H1 (cell line): ENCODE measurements at regions not wholly inside any gene's neighbourhood (a gene's known extent, or its start where the extent isn't known, plus 50 kb on each side); places are given as distances from the start of the nearest gene placed in this dataset.
A peak's percentile ranks its signal among the peaks of the same experiment; 100 is the strongest.

Source experiments
- CTCF ChIA-PET: fragments of 300-600 bp; sonication (Branson Sonifier 250); formaldehyde crosslinking; loops from one replicate; lab custom pipeline; 2021; ENCODE audit not compliant: partially characterized antibody; lab: Charles Lee
- POLR2A ChIA-PET: fragments of 300-600 bp; sonication (Branson Sonifier 250); formaldehyde crosslinking; loops from one replicate; lab custom pipeline; 2021; ENCODE audit warnings: inconsistent platforms; ENCODE audit not compliant: partially characterized antibody; lab: Charles Lee
- DNase-seq, 2 experiments: peaks; one replicate each; pipeline versions ENCODE4 v3.0.0 to v3.0.0-alpha.2; 2010 to 2022; ENCODE audit warnings: low spot score in 2 of 2, low read depth in 1 of 2, mixed read lengths in 1 of 2
- FAIRE-seq: peaks from 2 replicates; lab custom pipeline; 2011; peaks lifted over from hg19 to GRCh38; lab: Jason Lieb, UNC
- H2AFZ ChIP-seq: 2 replicates; pipeline ENCODE4 v1.8.1; 2012; ENCODE audit warnings: low read length, inconsistent platforms
- H2AK5ac ChIP-seq: 2 replicates; pipeline ENCODE4 v1.6.1; 2013; ENCODE audit warnings: low read depth, low read length
- H2BK120ac ChIP-seq: replicated peaks from 2 replicates; pipeline ENCODE3; 2013; ENCODE audit warnings: low read depth, low read length, inconsistent platforms
- H2BK12ac ChIP-seq: 2 replicates; pipeline ENCODE4 v1.6.1; 2013; ENCODE audit warnings: low read depth, low read length
- H2BK15ac ChIP-seq: 2 replicates; pipeline ENCODE4 v1.6.1; 2013; ENCODE audit warnings: low read length
- H2BK20ac ChIP-seq: 2 replicates; pipeline ENCODE4 v1.6.1; 2013; ENCODE audit warnings: low read length
- H2BK5ac ChIP-seq: 2 replicates; pipeline ENCODE4 v1.6.1; 2013; ENCODE audit warnings: low read depth, low read length
- H3K14ac ChIP-seq: 2 replicates; pipeline ENCODE4 v1.6.1; 2013; ENCODE audit warnings: inconsistent platforms; ENCODE audit not compliant: insufficient read length
- H3K18ac ChIP-seq: 2 replicates; pipeline ENCODE4 v1.6.1; 2013; ENCODE audit warnings: low read length; ENCODE audit errors: extremely low read depth
- H3K23ac ChIP-seq: 2 replicates; pipeline ENCODE4 v1.6.1; 2013; ENCODE audit warnings: inconsistent platforms; ENCODE audit not compliant: insufficient read length
- H3K23me2 ChIP-seq: 2 replicates; pipeline ENCODE4 v1.6.1; 2013; ENCODE audit warnings: low read depth, low read length
- H3K27ac ChIP-seq: 2 replicates; pipeline ENCODE4 v1.6.1; 2011; ENCODE audit warnings: low read depth, low read length, inconsistent platforms
- H3K27me3 ChIP-seq, 4 experiments: replicated peaks in 1 of 4; 1 replicate in 1 of 4; 2 replicates in 3 of 4; pipeline versions ENCODE4 v1.6.1 to v1.8.1; 2011 to 2013; ENCODE audit warnings: low read length in 3 of 4, mild to moderate bottlenecking in 3 of 4, inconsistent platforms in 2 of 4, mixed read lengths in 2 of 4, moderate library complexity in 1 of 4; ENCODE audit not compliant: control insufficient read depth in 3 of 4, insufficient read depth in 3 of 4; ENCODE audit errors: extremely low read depth in 1 of 4
- H3K36me3 ChIP-seq, 4 experiments: 2 replicates each; pipeline versions ENCODE4 v1.6.1 to v1.8.1; 2011 to 2013; ENCODE audit warnings: mild to moderate bottlenecking in 4 of 4, low read length in 3 of 4, moderate library complexity in 2 of 4, control low read depth in 1 of 4, inconsistent platforms in 1 of 4; ENCODE audit not compliant: insufficient read depth in 4 of 4, control insufficient read depth in 2 of 4
- H3K4ac ChIP-seq: replicated peaks from 2 replicates; pipeline ENCODE3; 2013; ENCODE audit warnings: low read length, low read depth, mixed read lengths, inconsistent platforms; ENCODE audit not compliant: insufficient read length
- H3K4me1 ChIP-seq, 4 experiments: replicated peaks in 1 of 4; 1 replicate in 1 of 4; 2 replicates in 3 of 4; pipeline versions ENCODE4 v1.6.1 to v1.8.1; 2011 to 2013; ENCODE audit warnings: low read length in 3 of 4, inconsistent platforms in 2 of 4, mixed read lengths in 1 of 4; ENCODE audit not compliant: insufficient read depth in 4 of 4, control insufficient read depth in 3 of 4
- H3K4me2 ChIP-seq, 2 experiments: 2 replicates each; pipeline versions ENCODE4 v1.6.1 to v1.8.1; 2011 to 2013; ENCODE audit warnings: low read depth in 2 of 2, low read length in 2 of 2, control low read depth in 1 of 2, inconsistent platforms in 1 of 2, mild to moderate bottlenecking in 1 of 2; ENCODE audit not compliant: insufficient read depth in 1 of 2
- H3K4me3 ChIP-seq, 4 experiments: fragments of 200-600, 300-600 bp in 1 of 4; sonication (generic), shearing (Covaris generic), sonication (Bioruptor Twin) in 1 of 4; 2 replicates each; pipeline versions ENCODE4 v1.5.1 to v1.8.1; 2011 to 2016; ENCODE audit warnings: low read length in 4 of 4, low read depth in 3 of 4, control low read depth in 2 of 4, inconsistent platforms in 2 of 4, mild to moderate bottlenecking in 2 of 4, mixed read lengths in 1 of 4, moderate library complexity in 1 of 4; ENCODE audit not compliant: insufficient read depth in 2 of 4; ENCODE audit errors: extremely low read depth in 1 of 4
- H3K56ac ChIP-seq: replicated peaks from 2 replicates; pipeline ENCODE3; 2013; ENCODE audit warnings: low read depth, mild to moderate bottlenecking, mixed read lengths, low read length, inconsistent platforms; ENCODE audit not compliant: insufficient read length
- H3K79me1 ChIP-seq: 2 replicates; pipeline ENCODE4 v1.6.1; 2013; ENCODE audit warnings: low read depth, low read length, control low read depth
- H3K79me2 ChIP-seq, 2 experiments: 2 replicates each; pipeline versions ENCODE4 v1.6.1 to v1.8.1; 2012 to 2013; ENCODE audit warnings: low read length in 2 of 2, mild to moderate bottlenecking in 2 of 2, inconsistent platforms in 1 of 2; ENCODE audit not compliant: insufficient read depth in 2 of 2, control insufficient read depth in 1 of 2
- H3K9ac ChIP-seq, 4 experiments: replicated peaks in 1 of 4; 1 replicate in 1 of 4; 2 replicates in 3 of 4; pipeline versions ENCODE4 v1.6.1 to v1.8.1; 2011 to 2013; ENCODE audit warnings: low read depth in 3 of 4, low read length in 3 of 4, control low read depth in 2 of 4, mild to moderate bottlenecking in 2 of 4, moderate library complexity in 2 of 4, inconsistent platforms in 1 of 4; ENCODE audit errors: extremely low read depth in 1 of 4
- H3K9me3 ChIP-seq, 2 experiments: 2 replicates each; pipeline versions ENCODE4 v1.6.1 to v1.8.1; 2012 to 2013; ENCODE audit warnings: mild to moderate bottlenecking in 2 of 2, moderate library complexity in 2 of 2, control low read depth in 1 of 2, inconsistent platforms in 1 of 2, low read depth in 1 of 2, low read length in 1 of 2, mixed read lengths in 1 of 2; ENCODE audit not compliant: insufficient read depth in 2 of 2
- H4K20me1 ChIP-seq, 2 experiments: replicated peaks in 1 of 2; 2 replicates each; pipeline versions ENCODE3 to v1.8.1; 2011 to 2013; ENCODE audit warnings: inconsistent platforms in 2 of 2, low read length in 2 of 2, mild to moderate bottlenecking in 1 of 2; ENCODE audit not compliant: insufficient read depth in 2 of 2, control insufficient read depth in 1 of 2
- H4K5ac ChIP-seq: 2 replicates; pipeline ENCODE4 v1.6.1; 2013; ENCODE audit warnings: low read length, low read depth, mixed read lengths, inconsistent platforms; ENCODE audit not compliant: insufficient read length
- H4K8ac ChIP-seq: 2 replicates; pipeline ENCODE4 v1.8.0; 2013; ENCODE audit warnings: mild to moderate bottlenecking, moderate library complexity, low read length, inconsistent platforms; ENCODE audit not compliant: insufficient read depth; ENCODE audit errors: extremely low read depth
- H4K91ac ChIP-seq: replicated peaks from 2 replicates; pipeline ENCODE3; 2013; ENCODE audit warnings: low read length, mixed read lengths, inconsistent platforms; ENCODE audit not compliant: insufficient read length
- ASH2L ChIP-seq: fragments of 200-600, 300-600 bp; sonication (generic); IDR thresholded peaks from one replicate; pipeline ENCODE4 v1.7.1; 2017; ENCODE audit warnings: low read length
- CBX5 ChIP-seq: fragments of 300-800, 300-1000 bp; sonication (generic); IDR thresholded peaks from 2 replicates; pipeline ENCODE4 v1.7.1; 2016; ENCODE audit warnings: antibody characterized with exemption, low read length, low read depth
- CTCF ChIP-seq, 3 experiments: IDR thresholded peaks; 1 replicate in 2 of 3; 2 replicates in 1 of 3; pipeline versions ENCODE4 v1.5.1 to v1.6.1; 2011; ENCODE audit warnings: low read length in 3 of 3, mild to moderate bottlenecking in 3 of 3, inconsistent platforms in 2 of 3, low read depth in 1 of 3, moderate library complexity in 1 of 3; ENCODE audit not compliant: insufficient read depth in 1 of 3; ENCODE audit errors: control extremely low read depth in 1 of 3
- GABPA ChIP-seq: IDR thresholded peaks from 2 replicates; pipeline ENCODE4 v1.6.1; 2011; ENCODE audit warnings: mild to moderate bottlenecking, low read length, moderate library complexity, borderline replicate concordance; ENCODE audit not compliant: insufficient read depth
- HDAC2 ChIP-seq, 2 experiments: fragments of 300-600 bp in 1 of 2; sonication (generic) in 1 of 2; IDR thresholded peaks; 2 replicates each; pipeline ENCODE4 v1.6.1; 2011 to 2012; ENCODE audit warnings: low read depth in 2 of 2, low read length in 2 of 2, mild to moderate bottlenecking in 2 of 2, moderate library complexity in 2 of 2, borderline replicate concordance in 1 of 2, inconsistent platforms in 1 of 2
- JUND ChIP-seq: IDR thresholded peaks from 2 replicates; pipeline ENCODE4 v1.6.1; 2011; ENCODE audit warnings: mild to moderate bottlenecking, improper control_type of control experiment, low read length
- SIN3A ChIP-seq, 2 experiments: IDR thresholded peaks in 1 of 2; conservative IDR thresholded peaks in 1 of 2; 2 replicates each; pipeline ENCODE4 v1.6.1; 2011 to 2012; ENCODE audit warnings: low read length in 2 of 2, improper control_type of control experiment in 1 of 2, low read depth in 1 of 2, mild to moderate bottlenecking in 1 of 2
- SIX5 ChIP-seq: IDR thresholded peaks from 2 replicates; pipeline ENCODE4 v1.6.1; 2011; ENCODE audit warnings: mild to moderate bottlenecking, low read depth, low read length
- SP2 ChIP-seq: IDR thresholded peaks from 2 replicates; pipeline ENCODE4 v1.6.1; 2012; ENCODE audit warnings: mild to moderate bottlenecking, low read length, inconsistent platforms
- SRF ChIP-seq: IDR thresholded peaks from 2 replicates; pipeline ENCODE4 v1.6.1; 2011; ENCODE audit warnings: mild to moderate bottlenecking, low read depth, low read length, moderate library complexity
- ZNF274 ChIP-seq: IDR thresholded peaks from 2 replicates; pipeline ENCODE4 v1.7.0; 2012; ENCODE audit warnings: low read length, borderline replicate concordance; ENCODE audit errors: extremely low read depth
- WGBS, 2 experiments: shearing (Covaris generic) in 1 of 2; methylation state at CpG; one replicate each; pipeline versions ENCODE4 v1.1.6 to v1.1.7; 2013 to 2015; ENCODE audit warnings: low lambda C conversion rate in 2 of 2, mixed read lengths in 2 of 2, inconsistent platforms in 1 of 2, low coverage in 1 of 2, missing lambda C conversion rate in 1 of 2; ENCODE audit not compliant: insufficient replicate concordance in 2 of 2, insufficient coverage in 1 of 2, insufficient read length in 1 of 2; ENCODE audit errors: extremely low coverage in 1 of 2, missing lambda C conversion rate in 1 of 2; 5-methylcytosine and 5-hydroxymethylcytosine counted together

- H3K9me3 ChIP-seq = 0 out of 4 replicates have a peak, but pooled peaks cover 0 to under 1% of the 10 kb centered on the region in 2 experiments
- no peak for DNase-seq
- no peak overlapping the region for H2AK5ac ChIP-seq
- H4K5ac ChIP-seq = no peak overlapping the region
- H3K79me2 ChIP-seq = no peaks in the 10 kb centered on the region
- no peak overlapping the region for H2BK5ac ChIP-seq
- H3K4me1 ChIP-seq = peaks cover 0 to 11% (median 2%) of the 10 kb centered on the region in 4 experiments; a peak in 4 of 7 replicates
- no peaks in the 10 kb centered on the region for H3K36me3 ChIP-seq
- WGBS, 2 experiments = 94% methylated on average over 8 of the region's 8 CpGs; no CpG with 5 or more reads in 1 of the 2 experiments
- no peak overlapping the region for H3K9ac ChIP-seq
- H2BK120ac ChIP-seq = no peak overlapping the region
- H2BK15ac ChIP-seq = no peak overlapping the region; the same call in 1 of the 2 replicates
- no peak overlapping the region for H3K18ac ChIP-seq
- no peak overlapping the region for H3K56ac ChIP-seq
- H3K23ac ChIP-seq = no peak overlapping the region
- H3K4me3 ChIP-seq = no peak overlapping the region
- H2BK12ac ChIP-seq = 0 out of 2 replicates have a peak overlapping the region, but pooled peaks have one; percentile 14
- no peaks in the 10 kb centered on the region for H3K27me3 ChIP-seq
- FAIRE-seq = no peak
- H4K91ac ChIP-seq = no peak overlapping the region
- CTCF ChIA-PET = interaction anchor here (0.9 to 3.8 kb wide), 7 partner anchors 8 to 369 kb away, joined by 3 to 19 read pairs (median 4); no protein-coding TSS in a partner anchor
- no peak overlapping the region for H4K8ac ChIP-seq
- H3K27ac ChIP-seq = no peak overlapping the region
- no peak overlapping the region for H3K14ac ChIP-seq
- no peak overlapping the region for H3K4me2 ChIP-seq
- H2AFZ ChIP-seq = no peak overlapping the region
- peaks cover 0 to 1% of the 10 kb centered on the region in 2 experiments for H4K20me1 ChIP-seq
- POLR2A ChIA-PET = no interaction called here
- H3K23me2 ChIP-seq = no peaks in the 10 kb centered on the region
- no peak overlapping the region for H2BK20ac ChIP-seq
- H3K4ac ChIP-seq = no peak overlapping the region
- no peaks in the 10 kb centered on the region for H3K79me1 ChIP-seq
- no peak for TF ChIP-seq CBX5
- no peak for TF ChIP-seq SP2
- no peak for TF ChIP-seq GABPA
- no peak for TF ChIP-seq JUND
- no peak for TF ChIP-seq SRF
- no peak for TF ChIP-seq ZNF274
- no peak for TF ChIP-seq SIN3A (conservative IDR thresholded peaks at IDR 0.05 in 1 of 2, IDR thresholded peaks at IDR 0.05 in 1 of 2; ENCODE audit: low read depth in 1 of 2, low read length in 2 of 2)
- no peak for TF ChIP-seq ASH2L
- no peak for TF ChIP-seq HDAC2 (IDR thresholded peaks at IDR 0.05; ENCODE audit: borderline replicate concordance in 1 of 2, low read depth in 2 of 2, low read length in 2 of 2)
- no peak for TF ChIP-seq SIX5
- no peak for TF ChIP-seq CTCF (IDR thresholded peaks at IDR 0.05; ENCODE audit: control extremely low read depth in 1 of 3, insufficient read depth in 1 of 3, low read depth in 1 of 3, low read length in 3 of 3)
These were observed 151.4 kb downstream of the KATNIP start for GRCh38 chr16:27701381-27701780.
